HTR-8/SVneo (cell line): ENCODE measurements at regions not wholly inside any gene's neighbourhood (a gene's known extent, or its start where the extent isn't known, plus 50 kb on each side); places are given as distances from the start of the nearest gene placed in this dataset.

Experiments used
- DNase-seq: peaks from one replicate; pipeline ENCODE4 v3.0.0; 2011; ENCODE audit warnings: low spot score, mixed read lengths; ENCODE audit not compliant: insufficient read length
- FAIRE-seq: peaks from 2 replicates; lab custom pipeline; 2011; peaks lifted over from hg19 to GRCh38; lab: Jason Lieb, UNC

GRCh38 chr4:35525192-35525978 is 718.9 kb downstream of the ARAP2 start:
- DNase-seq (no peak), FAIRE-seq (no peak)

- FAIRE-seq (no peak), DNase-seq (no peak)
Measured at GRCh38 chr4:35526456-35526855, 717.9 kb downstream of the ARAP2 start.

- no peak for FAIRE-seq
Measured at GRCh38 chr4:35534962-35535361, 709.4 kb downstream of the ARAP2 start.

DNA sequence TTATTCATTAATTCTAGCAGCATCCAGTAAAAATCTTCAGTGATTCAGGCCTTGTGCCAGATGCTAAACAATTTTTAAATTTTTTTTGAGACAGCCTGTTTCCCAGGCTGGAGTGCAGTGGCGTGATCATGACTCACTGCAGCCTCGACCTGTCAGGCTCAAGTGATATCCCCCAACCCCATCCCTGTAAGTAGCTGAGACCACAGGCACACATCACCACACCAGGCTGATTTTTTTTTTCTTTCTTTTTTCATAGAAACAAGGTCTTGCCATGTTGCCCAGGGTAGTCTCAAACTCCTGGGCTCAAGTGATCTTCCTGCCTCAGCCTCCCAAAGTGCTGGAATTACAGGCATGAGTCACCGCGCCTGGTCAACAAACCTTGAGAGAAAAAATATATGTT is 705.5 kb downstream of the ARAP2 start:
- no peak for DNase-seq
- no peak for FAIRE-seq

More at GRCh38 chr4:35534962-35535361, 709.4 kb downstream of the ARAP2 start:
- DNase-seq, result no peak

- DNase-seq, result no peak
- no peak for FAIRE-seq
Measured at GRCh38 chr4:35539404-35540055, 704.8 kb downstream of the ARAP2 start.

DNA sequence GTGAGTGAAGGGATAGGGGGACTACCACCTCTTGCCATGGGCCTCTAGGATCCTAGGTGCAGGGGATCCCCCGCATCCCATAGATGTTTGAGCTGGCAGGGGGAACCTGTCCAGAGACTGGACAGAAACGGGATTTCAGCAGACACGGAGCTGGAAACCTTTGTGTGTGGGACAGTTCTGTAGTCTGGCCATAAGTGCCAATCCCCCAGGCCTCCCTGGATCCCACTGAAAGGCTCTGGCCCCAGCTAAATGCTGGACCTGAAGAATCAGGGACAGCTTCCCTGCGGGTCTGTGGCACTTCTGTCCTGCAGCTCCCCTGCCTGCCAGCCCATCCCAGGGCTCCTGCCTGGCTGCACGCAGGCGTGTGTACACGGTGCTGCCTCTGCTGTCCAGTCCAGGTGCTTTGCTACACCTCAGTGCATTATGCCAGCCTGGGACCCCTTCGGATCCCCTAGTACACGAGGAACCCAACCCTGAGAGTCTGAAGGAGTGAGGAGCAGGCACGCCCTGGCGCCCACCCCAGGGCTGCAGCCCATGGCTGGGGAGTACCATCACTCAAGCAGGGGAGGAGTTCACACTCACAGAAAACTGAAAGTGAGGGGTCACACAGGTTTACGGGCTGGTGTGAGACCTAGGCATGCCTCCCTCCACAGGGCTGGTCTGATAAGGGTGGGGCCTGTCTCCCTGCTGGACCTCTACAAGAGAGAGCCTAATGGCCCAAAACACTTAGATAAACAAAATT is 703.0 kb downstream of the ARAP2 start:
- FAIRE-seq (no peak), DNase-seq (no peak)

DNA sequence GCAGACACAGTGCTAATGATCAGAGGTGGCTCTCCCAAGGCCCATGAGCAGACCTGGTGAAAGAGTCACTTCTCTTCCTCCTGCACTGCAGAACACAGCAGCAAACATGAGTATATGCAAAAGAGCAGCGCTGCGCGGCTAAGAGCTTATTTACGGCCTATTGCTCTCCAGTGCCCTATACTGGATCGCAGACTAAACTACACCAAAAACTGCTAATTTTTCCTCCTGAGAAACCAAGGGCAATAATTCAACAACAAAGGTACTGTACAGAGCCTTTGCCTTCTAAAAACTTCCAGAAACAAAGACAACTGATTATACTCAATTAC is 702.5 kb downstream of the ARAP2 start:
- DNase-seq (no peak), FAIRE-seq (no peak)

DNA sequence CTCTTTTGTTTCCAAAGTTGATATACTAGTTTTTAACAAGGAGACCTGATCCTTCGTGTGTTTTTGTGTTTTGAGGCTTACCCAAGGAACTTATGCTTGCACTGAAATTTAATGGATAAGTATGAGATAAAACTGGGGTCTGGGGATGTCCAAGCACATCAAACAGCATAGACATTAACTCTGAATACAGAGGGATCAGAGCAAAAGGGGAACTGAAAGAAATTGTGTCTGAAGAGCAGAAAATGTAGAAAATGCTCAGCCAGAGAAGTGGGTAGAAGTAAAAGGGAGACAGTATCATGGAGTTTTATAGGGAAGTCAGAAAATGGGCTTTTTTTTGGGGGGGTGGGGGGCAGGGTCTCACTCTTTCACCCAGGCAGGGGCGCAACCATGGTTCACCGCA is 695.4 kb downstream of the ARAP2 start:
- no peak for FAIRE-seq

GRCh38 chr4:35556387-35556786 is 687.9 kb downstream of the ARAP2 start:
- DNase-seq (no peak), FAIRE-seq (no peak)

More for the DNA sequence above, 695.4 kb downstream of the ARAP2 start:
- no peak for DNase-seq

GRCh38 chr4:35559559-35560365 is 684.6 kb downstream of the ARAP2 start:
- DNase-seq (no peak), FAIRE-seq (no peak)

GRCh38 chr4:35562861-35563260 is 681.5 kb downstream of the ARAP2 start:
- DNase-seq, result no peak
- FAIRE-seq, result no peak

GRCh38 chr4:35565640-35566039 is 678.7 kb downstream of the ARAP2 start:
- FAIRE-seq (no peak), DNase-seq (no peak)

DNA sequence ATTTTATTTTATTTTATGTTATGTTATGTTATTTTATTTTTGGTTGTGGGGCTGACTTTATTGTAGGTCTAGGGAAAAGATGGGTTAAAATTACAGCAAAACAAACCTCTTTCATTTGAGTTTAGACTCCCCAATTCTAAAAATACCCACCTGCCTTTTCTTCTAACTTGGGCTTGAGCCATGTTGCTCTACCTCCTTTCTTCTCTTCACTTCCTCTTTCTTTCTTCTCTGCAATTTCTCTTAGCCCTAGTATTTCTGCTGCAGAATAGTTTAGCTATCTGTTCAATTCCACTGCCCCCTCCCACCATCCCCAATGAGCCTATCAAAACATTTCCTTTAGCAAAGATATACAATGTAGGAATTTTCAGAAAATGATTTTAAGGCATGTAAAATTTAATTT is 653.3 kb downstream of the ARAP2 start:
- no peak for DNase-seq
- FAIRE-seq, result no peak

DNA sequence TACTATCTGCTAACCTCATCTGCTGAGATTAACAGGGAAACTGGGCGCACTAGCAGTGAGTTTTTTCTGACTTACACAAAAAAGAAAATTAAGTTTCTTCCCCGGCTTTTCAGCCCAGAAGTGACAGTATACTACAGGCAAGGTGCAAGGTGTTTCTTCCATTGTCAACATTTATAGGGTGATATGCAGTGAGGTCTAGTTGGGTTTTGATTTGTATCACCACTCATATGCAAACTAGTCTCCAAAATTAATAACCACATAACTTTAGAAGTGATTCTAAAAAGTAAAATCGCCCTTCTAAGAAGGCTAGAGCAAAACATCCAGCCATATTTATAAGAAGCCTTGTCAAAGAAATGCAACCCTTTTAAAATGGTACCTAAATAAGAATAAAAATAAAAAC is 640.1 kb downstream of the ARAP2 start:
- DNase-seq (no peak), FAIRE-seq (no peak)

- no peak for DNase-seq
- FAIRE-seq, result no peak
Measured at GRCh38 chr4:35604724-35605123, 639.6 kb downstream of the ARAP2 start.

DNA sequence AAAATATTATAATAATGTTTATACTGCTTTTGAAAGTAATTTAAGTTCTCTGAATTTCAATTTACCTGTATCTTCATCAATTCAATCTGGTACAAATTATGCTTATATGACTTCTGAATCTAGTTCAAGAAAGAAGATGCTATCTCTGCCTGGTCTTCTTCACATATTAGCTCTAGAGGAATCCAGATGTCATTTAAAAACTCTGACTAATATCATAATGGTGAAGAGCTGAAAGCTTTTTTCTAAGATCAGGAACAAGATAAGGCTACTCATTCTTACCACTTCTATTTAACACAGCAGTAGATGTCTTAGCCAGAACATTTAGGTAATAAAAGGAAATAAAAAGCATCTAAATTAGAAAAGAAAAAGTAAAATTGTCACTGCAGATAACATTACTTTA is 636.1 kb downstream of the ARAP2 start:
- DNase-seq (no peak), FAIRE-seq (no peak)

- DNase-seq (no peak), FAIRE-seq (no peak)
Measured at GRCh38 chr4:35614120-35614519, 630.2 kb downstream of the ARAP2 start.

GRCh38 chr4:35639929-35640328 is 604.4 kb downstream of the ARAP2 start:
- DNase-seq (no peak), FAIRE-seq (no peak)

- DNase-seq, result no peak
- FAIRE-seq, result no peak
Measured at GRCh38 chr4:35643661-35644060, 600.7 kb downstream of the ARAP2 start.

- DNase-seq, result no peak
- FAIRE-seq, result no peak
Measured at GRCh38 chr4:35644591-35644990, 599.7 kb downstream of the ARAP2 start.
